Right atrium auricular region (tissue), 2 donors: ENCODE measurements at regions not wholly inside any gene's neighbourhood (a gene's known extent, or its start where the extent isn't known, plus 50 kb on each side); places are given as distances from the start of the nearest gene placed in this dataset.

ENCODE experiments used
- DNase-seq: peaks from one replicate; pipeline ENCODE4 v3.0.0-alpha.2; 2019; ENCODE audit warnings: low spot score
- H3K27ac ChIP-seq, 2 donors: fragments of 200-600 bp; sonication (generic); 1 replicate in 1 of 2; 2 replicates in 1 of 2; pipeline ENCODE4 v1.5.1; 2016 to 2019
- H3K27me3 ChIP-seq, 2 donors: fragments of 200-600 bp; sonication (generic); one replicate each; pipeline versions ENCODE4 v1.5.1 to v1.6.0; 2017 to 2019
- H3K36me3 ChIP-seq: fragments of 200-600 bp; sonication (generic); one replicate; pipeline ENCODE4 v1.5.1; 2016
- H3K4me1 ChIP-seq, 2 donors: fragments of 200-600 bp; sonication (generic); one replicate each; pipeline versions ENCODE4 v1.5.1 to v1.6.0; 2017 to 2019
- H3K4me3 ChIP-seq, 2 donors: fragments of 200-600 bp; sonication (generic); 1 replicate in 1 of 2; 2 replicates in 1 of 2; pipeline ENCODE4 v1.5.1; 2017 to 2019; ENCODE audit warnings: mild to moderate bottlenecking in 1 of 2, moderate library complexity in 1 of 2
- H3K9me3 ChIP-seq, 2 donors: fragments of 200-600 bp; sonication (generic); one replicate each; pipeline ENCODE4 v1.5.1; 2019
- TF ChIP-seq, protein P1 (sequence below), 2 donors: fragments of 200-600 bp; sonication (generic); IDR thresholded peaks; one replicate each; pipeline ENCODE4 v1.5.1; 2019; ENCODE audit warnings: antibody characterized with exemption in 2 of 2

DNA sequence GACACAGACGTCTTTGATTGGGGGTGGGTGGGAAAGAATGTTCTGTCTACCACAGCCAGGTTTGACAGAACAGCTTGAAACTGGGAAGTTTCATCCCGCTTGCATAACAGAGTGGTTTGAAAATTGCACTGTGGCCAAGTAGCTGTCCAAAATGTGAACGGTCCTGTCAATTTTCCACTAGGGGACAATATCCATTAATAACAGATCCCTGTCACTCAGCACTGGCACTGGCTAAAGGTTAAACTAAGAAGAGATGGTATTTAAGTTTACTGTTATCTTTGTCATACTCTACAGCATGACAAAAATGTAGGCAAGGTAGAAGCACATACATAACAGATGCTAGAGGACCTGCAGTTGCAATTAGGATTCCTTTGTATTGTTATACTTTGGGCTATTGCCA is 55.6 kb upstream of the ACMSD start:
- Histone ChIP-seq H3K27ac (no peak overlapping the region), H3K9me3 (no peaks in the 10 kb centered on the region), H3K4me3 (no peak overlapping the region), H3K27me3 (no peaks in the 10 kb centered on the region), H3K36me3 (no peaks in the 10 kb centered on the region), H3K4me1 (no peaks in the 10 kb centered on the region)
- TF ChIP-seq, protein P1, sequence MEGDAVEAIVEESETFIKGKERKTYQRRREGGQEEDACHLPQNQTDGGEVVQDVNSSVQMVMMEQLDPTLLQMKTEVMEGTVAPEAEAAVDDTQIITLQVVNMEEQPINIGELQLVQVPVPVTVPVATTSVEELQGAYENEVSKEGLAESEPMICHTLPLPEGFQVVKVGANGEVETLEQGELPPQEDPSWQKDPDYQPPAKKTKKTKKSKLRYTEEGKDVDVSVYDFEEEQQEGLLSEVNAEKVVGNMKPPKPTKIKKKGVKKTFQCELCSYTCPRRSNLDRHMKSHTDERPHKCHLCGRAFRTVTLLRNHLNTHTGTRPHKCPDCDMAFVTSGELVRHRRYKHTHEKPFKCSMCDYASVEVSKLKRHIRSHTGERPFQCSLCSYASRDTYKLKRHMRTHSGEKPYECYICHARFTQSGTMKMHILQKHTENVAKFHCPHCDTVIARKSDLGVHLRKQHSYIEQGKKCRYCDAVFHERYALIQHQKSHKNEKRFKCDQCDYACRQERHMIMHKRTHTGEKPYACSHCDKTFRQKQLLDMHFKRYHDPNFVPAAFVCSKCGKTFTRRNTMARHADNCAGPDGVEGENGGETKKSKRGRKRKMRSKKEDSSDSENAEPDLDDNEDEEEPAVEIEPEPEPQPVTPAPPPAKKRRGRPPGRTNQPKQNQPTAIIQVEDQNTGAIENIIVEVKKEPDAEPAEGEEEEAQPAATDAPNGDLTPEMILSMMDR (IDR thresholded peaks at IDR 0.05), result peak in 1 of 2 donors; percentile 58
- no peak for DNase-seq

DNA sequence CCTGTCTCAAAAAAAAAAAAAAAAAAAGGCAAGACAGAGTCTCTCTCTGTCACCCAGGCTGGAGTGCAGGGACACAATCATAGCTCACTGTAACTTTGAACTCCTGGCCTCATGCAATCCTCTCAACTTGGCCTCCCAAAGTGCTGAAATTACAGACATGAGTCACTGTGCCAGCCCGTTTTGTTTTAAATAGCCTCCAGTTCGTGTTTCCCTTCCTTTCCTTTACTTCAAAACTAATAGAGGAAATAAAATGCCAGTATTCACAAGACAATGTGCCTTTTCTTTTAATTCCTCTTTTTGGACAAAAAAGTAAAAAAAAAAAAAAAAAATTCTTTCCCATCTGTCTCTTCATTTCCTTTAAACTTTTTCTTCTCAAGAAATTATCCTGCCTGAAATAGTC is 54.5 kb upstream of the ACMSD start:
- Histone ChIP-seq H3K36me3 (no peaks in the 10 kb centered on the region), H3K27ac (no peak overlapping the region), H3K4me3 (no peak overlapping the region), H3K27me3 (no peaks in the 10 kb centered on the region), H3K4me1 (no peaks in the 10 kb centered on the region), H3K9me3 (no peaks in the 10 kb centered on the region)
- TF ChIP-seq, protein P1 (IDR thresholded peaks at IDR 0.05), result no peak
- no peak for DNase-seq

DNA sequence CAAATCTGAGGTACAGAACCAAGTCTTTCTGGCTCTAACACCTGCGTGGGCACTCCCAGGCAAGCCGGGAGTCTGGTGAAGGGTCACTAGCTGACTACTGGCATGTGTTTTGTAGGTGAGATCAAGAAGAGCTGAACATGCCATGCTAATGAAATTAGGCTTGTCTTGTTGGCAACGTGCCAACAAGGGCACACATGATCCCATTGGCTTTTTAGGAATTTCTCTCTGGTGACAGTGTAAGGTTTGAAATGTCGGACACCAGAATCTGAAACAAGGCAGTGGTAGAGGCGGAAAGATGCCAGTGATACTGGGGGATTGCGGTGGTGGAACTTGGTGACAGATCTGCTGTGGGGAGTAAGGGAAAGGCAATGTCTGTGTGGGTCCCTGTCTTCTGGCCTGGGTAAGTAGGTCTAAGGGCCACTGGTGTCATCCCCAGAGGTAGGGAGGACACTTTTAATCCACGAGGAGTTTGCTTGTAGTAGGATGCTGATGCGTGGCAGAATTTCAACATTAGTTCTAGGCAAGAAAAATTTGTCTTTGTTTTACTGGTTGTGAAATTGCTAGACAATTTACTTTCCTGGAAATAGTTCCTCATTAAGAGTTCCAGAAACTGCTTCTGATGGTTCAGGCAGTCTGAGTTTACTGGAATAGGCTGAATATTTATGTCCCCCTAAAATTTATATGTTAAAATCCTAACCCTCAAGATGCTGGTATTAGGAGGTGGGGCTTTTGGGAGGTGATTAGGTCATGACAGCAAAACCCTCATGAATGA is 52.6 kb upstream of the ACMSD start:
- Histone ChIP-seq H3K4me1 (no peaks in the 10 kb centered on the region), H3K27me3 (no peaks in the 10 kb centered on the region), H3K4me3 (no peak overlapping the region), H3K36me3 (no peaks in the 10 kb centered on the region), H3K9me3 (no peaks in the 10 kb centered on the region), H3K27ac (no peak overlapping the region)
- TF ChIP-seq, protein P1 (IDR thresholded peaks at IDR 0.05), result no peak
- no peak for DNase-seq

DNA sequence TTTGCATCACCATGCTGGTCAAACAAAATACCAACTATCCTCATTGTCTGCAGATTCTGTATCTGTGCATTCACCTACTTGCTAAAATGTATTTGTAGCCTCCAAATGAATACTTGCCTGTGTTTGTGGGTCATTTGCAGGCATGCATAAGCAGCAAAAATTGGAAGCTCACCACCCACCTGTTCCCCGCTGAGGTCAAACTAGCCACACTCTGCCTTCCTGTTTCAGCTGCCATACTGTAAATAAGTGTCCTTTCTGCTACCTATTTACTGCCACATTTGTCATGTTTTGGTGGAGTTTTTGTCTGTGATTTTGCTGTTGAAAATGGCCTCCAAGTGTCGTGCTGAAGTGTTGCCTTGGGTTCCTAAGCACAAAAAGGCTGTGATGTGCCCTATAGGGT is 50.0 kb upstream of the ACMSD start:
- TF ChIP-seq, protein P1 (IDR thresholded peaks at IDR 0.05), result no peak
- Histone ChIP-seq H3K9me3 (no peaks in the 10 kb centered on the region), H3K27me3 (no peaks in the 10 kb centered on the region), H3K4me3 (no peak overlapping the region), H3K4me1 (no peaks in the 10 kb centered on the region), H3K27ac (no peak overlapping the region), H3K36me3 (no peaks in the 10 kb centered on the region)
- no peak for DNase-seq
